SK-N-SH (cell line): ENCODE measurements at regions not wholly inside any gene's neighbourhood (a gene's known extent, or its start where the extent isn't known, plus 50 kb on each side); places are given as distances from the start of the nearest gene placed in this dataset.

Source experiments
- CTCF ChIA-PET: fragments of 300-600, 350-600 bp; formaldehyde crosslinking; extraction: SDS; loops from one replicate; lab custom pipeline; 2021; lab: Yijun Ruan, JAX
- POLR2A ChIA-PET: fragments of 350-600 bp; sonication (Branson Sonifier 250); formaldehyde crosslinking; extraction: SDS; loops from one replicate; lab custom pipeline; 2020; ENCODE audit warnings: antibody characterized with exemption, inconsistent platforms; lab: Yijun Ruan, JAX
- DNase-seq: peaks from one replicate; pipeline ENCODE4 v3.0.0; 2012
- H2AFZ ChIP-seq: fragments of 200-600 bp; sonication (generic); 2 replicates; pipeline ENCODE4 v1.8.1; 2016; ENCODE audit warnings: antibody characterized with exemption, mild to moderate bottlenecking, low read depth
- H3F3A ChIP-seq: fragments of 200-600 bp; sonication (generic); replicated peaks from 2 replicates; pipeline ENCODE3; 2016; ENCODE audit warnings: antibody characterized with exemption, mild to moderate bottlenecking; ENCODE audit not compliant: insufficient read depth
- H3K27ac ChIP-seq, 2 experiments: fragments of 200-500 bp in 1 of 2; fragments of 200-600 bp in 1 of 2; sonication (Bioruptor generic) in 1 of 2; sonication (generic), shearing (Covaris generic) in 1 of 2; 2 replicates each; pipeline versions ENCODE4 v1.5.1 to v1.6.1; 2014 to 2016; ENCODE audit warnings: low read depth in 2 of 2, inconsistent platforms in 1 of 2, low read length in 1 of 2, mild to moderate bottlenecking in 1 of 2, mixed read lengths in 1 of 2
- H3K27me3 ChIP-seq: fragments of 200-600 bp; sonication (generic), shearing (Covaris generic); 2 replicates; pipeline ENCODE4 v1.6.1; 2016; ENCODE audit warnings: mixed run types; ENCODE audit not compliant: insufficient read depth
- H3K36me3 ChIP-seq, 2 experiments: fragments of 200-500 bp in 1 of 2; fragments of 200-600 bp in 1 of 2; sonication (Bioruptor generic) in 1 of 2; sonication (generic) in 1 of 2; replicated peaks in 1 of 2; 2 replicates each; pipeline versions ENCODE3 to v1.5.1; 2014 to 2016; ENCODE audit warnings: low read length in 1 of 2, mild to moderate bottlenecking in 1 of 2; ENCODE audit not compliant: insufficient read depth in 2 of 2, control insufficient read depth in 1 of 2
- H3K4me1 ChIP-seq, 2 experiments: fragments of 200-500 bp in 1 of 2; fragments of 200-600 bp in 1 of 2; sonication (Bioruptor generic) in 1 of 2; sonication (generic), shearing (Covaris generic) in 1 of 2; 2 replicates each; pipeline versions ENCODE4 v1.5.1 to v1.6.1; 2014 to 2016; ENCODE audit warnings: low read depth in 1 of 2, low read length in 1 of 2, mixed run types in 1 of 2; ENCODE audit not compliant: insufficient read depth in 2 of 2, control insufficient read depth in 1 of 2
- H3K4me2 ChIP-seq: fragments of 200-600 bp; sonication (generic), shearing (Covaris generic); 2 replicates; pipeline ENCODE4 v1.6.1; 2017; ENCODE audit warnings: mixed run types
- H3K4me3 ChIP-seq, 2 experiments: fragments of 200-500 bp in 1 of 2; fragments of 200-600 bp in 1 of 2; sonication (Bioruptor generic) in 1 of 2; sonication (generic), shearing (Covaris generic) in 1 of 2; 2 replicates each; pipeline versions ENCODE4 v1.5.1 to v1.8.1; 2014 to 2016; ENCODE audit warnings: low read depth in 2 of 2, inconsistent platforms in 1 of 2, low read length in 1 of 2, mild to moderate bottlenecking in 1 of 2, mixed read lengths in 1 of 2, moderate library complexity in 1 of 2
- H3K79me2 ChIP-seq: fragments of 200-600 bp; sonication (generic); 2 replicates; pipeline ENCODE4 v1.8.1; 2017; ENCODE audit warnings: mild to moderate bottlenecking; ENCODE audit not compliant: insufficient read depth
- H3K9ac ChIP-seq: fragments of 200-600 bp; sonication (generic); 2 replicates; pipeline ENCODE4 v1.6.1; 2017; ENCODE audit warnings: mixed run types
- H3K9me2 ChIP-seq: fragments of 200-600 bp; sonication (generic); 2 replicates; pipeline ENCODE4 v1.6.1; 2017; ENCODE audit warnings: mixed run types
- H3K9me3 ChIP-seq: fragments of 200-600 bp; sonication (generic); 2 replicates; pipeline ENCODE4 v1.6.1; 2017; ENCODE audit warnings: mixed run types, mild to moderate bottlenecking, moderate library complexity
- H4K20me1 ChIP-seq: fragments of 200-600 bp; sonication (generic); 2 replicates; pipeline ENCODE4 v1.6.1; 2017; ENCODE audit warnings: mild to moderate bottlenecking, mixed run types; ENCODE audit not compliant: insufficient read depth
- EP300 ChIP-seq, 2 experiments: IDR thresholded peaks; 2 replicates each; pipeline versions ENCODE4 v1.4.0 to v1.6.1; 2012; ENCODE audit warnings: borderline replicate concordance in 1 of 2, low read depth in 1 of 2, low read length in 1 of 2
- EZH2phosphoT487 ChIP-seq: fragments of 200-600 bp; sonication (generic); IDR thresholded peaks from 2 replicates; pipeline ENCODE4 v1.6.1; 2017; ENCODE audit warnings: low read depth, mixed run types, mild to moderate bottlenecking, antibody characterized with exemption, moderate library complexity, borderline replicate concordance
- FOSL2 ChIP-seq: IDR thresholded peaks from 2 replicates; pipeline ENCODE4 v1.4.0; 2012; ENCODE audit warnings: low read depth, mild to moderate bottlenecking, moderate library complexity, borderline replicate concordance
- GATA2 ChIP-seq: sonication (generic); formaldehyde crosslinking; IDR thresholded peaks from 2 replicates; pipeline ENCODE4 v1.5.0; 2020; ENCODE audit warnings: mild to moderate bottlenecking, missing genetic modification reagents
- IRF3 ChIP-seq: fragments of 150-350 bp; IDR thresholded peaks from 2 replicates; pipeline ENCODE4 v1.6.1; 2016; ENCODE audit warnings: mild to moderate bottlenecking, low read depth, low read length
- JUND ChIP-seq: IDR thresholded peaks from 2 replicates; pipeline ENCODE4 v1.4.0; 2012
- MAX ChIP-seq: IDR thresholded peaks from 2 replicates; pipeline ENCODE4 v1.4.0; 2012; ENCODE audit warnings: low read depth
- MEF2A ChIP-seq: IDR thresholded peaks from 2 replicates; pipeline ENCODE4 v1.4.0; 2012; ENCODE audit warnings: low read depth, borderline replicate concordance
- MXI1 ChIP-seq: IDR thresholded peaks from 2 replicates; pipeline ENCODE4 v1.6.1; 2012; ENCODE audit warnings: mild to moderate bottlenecking, low read depth, low read length, improper control_type of control experiment
- NFIC ChIP-seq: IDR thresholded peaks from 2 replicates; pipeline ENCODE4 v1.4.0; 2012; ENCODE audit warnings: borderline replicate concordance
- PBX3 ChIP-seq: IDR thresholded peaks from 2 replicates; pipeline ENCODE4; 2012
- RAD21 ChIP-seq: IDR thresholded peaks from 2 replicates; pipeline ENCODE4 v1.6.1; 2012; ENCODE audit warnings: mild to moderate bottlenecking, low read length
- RXRA ChIP-seq: IDR thresholded peaks from 2 replicates; pipeline ENCODE4 v1.4.0; 2012; ENCODE audit warnings: low read depth, mild to moderate bottlenecking, borderline replicate concordance
- SMC3 ChIP-seq: IDR thresholded peaks from 2 replicates; pipeline ENCODE4 v1.6.1; 2012; ENCODE audit warnings: low read depth, low read length, improper control_type of control experiment
- TCF12 ChIP-seq: IDR thresholded peaks from 2 replicates; pipeline ENCODE4 v1.4.0; 2012
- USF2 ChIP-seq: fragments of 150-350 bp; IDR thresholded peaks from 2 replicates; pipeline ENCODE4 v1.6.1; 2017; ENCODE audit warnings: antibody characterized with exemption, low read length, low read depth, borderline replicate concordance
- YY1 ChIP-seq: IDR thresholded peaks from 2 replicates; pipeline ENCODE4 v1.4.0; 2012; ENCODE audit warnings: low read depth, mild to moderate bottlenecking
- TF ChIP-seq, protein P1 (sequence below): IDR thresholded peaks from 2 replicates; pipeline ENCODE4 v1.4.0; 2012; ENCODE audit warnings: low read depth, borderline replicate concordance

- POLR2A ChIA-PET, result no interaction called here
- TF ChIP-seq MXI1, result no peak
- TF ChIP-seq, protein P1, sequence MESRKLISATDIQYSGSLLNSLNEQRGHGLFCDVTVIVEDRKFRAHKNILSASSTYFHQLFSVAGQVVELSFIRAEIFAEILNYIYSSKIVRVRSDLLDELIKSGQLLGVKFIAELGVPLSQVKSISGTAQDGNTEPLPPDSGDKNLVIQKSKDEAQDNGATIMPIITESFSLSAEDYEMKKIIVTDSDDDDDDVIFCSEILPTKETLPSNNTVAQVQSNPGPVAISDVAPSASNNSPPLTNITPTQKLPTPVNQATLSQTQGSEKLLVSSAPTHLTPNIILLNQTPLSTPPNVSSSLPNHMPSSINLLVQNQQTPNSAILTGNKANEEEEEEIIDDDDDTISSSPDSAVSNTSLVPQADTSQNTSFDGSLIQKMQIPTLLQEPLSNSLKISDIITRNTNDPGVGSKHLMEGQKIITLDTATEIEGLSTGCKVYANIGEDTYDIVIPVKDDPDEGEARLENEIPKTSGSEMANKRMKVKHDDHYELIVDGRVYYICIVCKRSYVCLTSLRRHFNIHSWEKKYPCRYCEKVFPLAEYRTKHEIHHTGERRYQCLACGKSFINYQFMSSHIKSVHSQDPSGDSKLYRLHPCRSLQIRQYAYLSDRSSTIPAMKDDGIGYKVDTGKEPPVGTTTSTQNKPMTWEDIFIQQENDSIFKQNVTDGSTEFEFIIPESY, result no peak
- TF ChIP-seq MEF2A, result no peak
- TF ChIP-seq TCF12, result no peak
- TF ChIP-seq EZH2phosphoT487, result no peak
- TF ChIP-seq GATA2, result no peak
- no peak for TF ChIP-seq RXRA
- no peak for TF ChIP-seq JUND
- TF ChIP-seq NFIC, result no peak
- TF ChIP-seq PBX3, result no peak
- TF ChIP-seq SMC3, result no peak
- TF ChIP-seq RAD21, result no peak
- no peak for TF ChIP-seq MAX
- no peak for TF ChIP-seq USF2
- no peak for TF ChIP-seq EP300 (IDR thresholded peaks at IDR 0.05; ENCODE audit: borderline replicate concordance in 1 of 2, low read depth in 1 of 2, low read length in 1 of 2)
- no peak for TF ChIP-seq YY1
- no peak for TF ChIP-seq FOSL2
- TF ChIP-seq IRF3, result no peak
- TF ChIP-seq, all 33 proteins: peak for 0
- no peak overlapping the region for H2AFZ ChIP-seq
- no peaks in the 10 kb centered on the region for H3K9me3 ChIP-seq
- H4K20me1 ChIP-seq, result no peaks in the 10 kb centered on the region
- H3K27me3 ChIP-seq, result no peaks in the 10 kb centered on the region
- H3K4me3 ChIP-seq, result no peak overlapping the region
- CTCF ChIA-PET, result no interaction called here
- H3K4me1 ChIP-seq, result no peaks in the 10 kb centered on the region
- no peak for DNase-seq
- no peak overlapping the region for H3K27ac ChIP-seq
- H3K4me2 ChIP-seq, result no peak overlapping the region
- no peaks in the 10 kb centered on the region for H3K9me2 ChIP-seq
- H3K9ac ChIP-seq, result no peak overlapping the region
- H3F3A ChIP-seq, result no peaks in the 10 kb centered on the region
- H3K79me2 ChIP-seq, result no peaks in the 10 kb centered on the region
- no peaks in the 10 kb centered on the region for H3K36me3 ChIP-seq
Observed at GRCh38 chr9:13990331-13990730, 323.6 kb downstream of the NFIB start.
